Kidney (tissue), 13 donors: ENCODE measurements at regions not wholly inside any gene's neighbourhood (a gene's known extent, or its start where the extent isn't known, plus 50 kb on each side); places are given as distances from the start of the nearest gene placed in this dataset.

Experiments
- DNase-seq, 5 donors: peaks; one replicate each; pipeline ENCODE4 v3.0.0-alpha.2; 2013 to 2020
- FAIRE-seq: peaks from 2 replicates; lab custom pipeline; 2012; peaks lifted over from hg19 to GRCh38; lab: Jason Lieb, UNC
- H3K27ac ChIP-seq, 2 donors: one replicate each; pipeline ENCODE4 v1.7.0; 2013; ENCODE audit warnings: low read depth in 2 of 2, low read length in 2 of 2, inconsistent platforms in 1 of 2
- H3K27me3 ChIP-seq: one replicate; pipeline ENCODE4 v1.7.1; 2013; ENCODE audit warnings: low read length, inconsistent platforms; ENCODE audit not compliant: control insufficient read depth, insufficient read depth
- H3K36me3 ChIP-seq, 3 donors: one replicate each; pipeline versions ENCODE4 v1.7.0 to v1.7.1; 2013; ENCODE audit warnings: low read length in 3 of 3, control low read depth in 1 of 3, inconsistent platforms in 1 of 3; ENCODE audit not compliant: insufficient read depth in 3 of 3, control insufficient read depth in 2 of 3
- H3K4me1 ChIP-seq, 3 donors: one replicate each; pipeline versions ENCODE4 v1.7.0 to v1.7.1; 2013; ENCODE audit warnings: low read length in 3 of 3, inconsistent platforms in 1 of 3, low read depth in 1 of 3; ENCODE audit not compliant: control insufficient read depth in 2 of 3, insufficient read depth in 2 of 3
- H3K4me3 ChIP-seq, 3 donors: one replicate each; pipeline versions ENCODE4 v1.7.0 to v1.8.1; 2013; ENCODE audit warnings: low read length in 3 of 3, control low read depth in 1 of 3, inconsistent platforms in 1 of 3
- H3K9ac ChIP-seq, 3 donors: one replicate each; pipeline versions ENCODE4 v1.7.0 to v1.7.1; 2013; ENCODE audit warnings: low read length in 3 of 3, control low read depth in 1 of 3, inconsistent platforms in 1 of 3
- H3K9me3 ChIP-seq, 3 donors: one replicate each; pipeline versions ENCODE4 v1.7.0 to v1.7.1; 2013; ENCODE audit warnings: low read length in 3 of 3, control low read depth in 1 of 3, inconsistent platforms in 1 of 3; ENCODE audit not compliant: control insufficient read depth in 2 of 3, insufficient read depth in 1 of 3
- CTCF ChIP-seq: IDR thresholded peaks from 3 replicates; pipeline ENCODE4 v1.5.1; 2012; ENCODE audit warnings: mild to moderate bottlenecking, moderate library complexity, borderline replicate concordance; ENCODE audit not compliant: insufficient read depth; ENCODE audit errors: extremely low read depth
- intact Hi-C: fragments of 100-400 bp; cut with DNase I; formaldehyde crosslinking; loops from one replicate; pipeline ENCODE4 v1.11.1; 2022
- donor health status: control.
- donor health status: control.
- donor health status: control.
- donor health status: control.
- donor health status: control.
- donor health status: DM: yes; HTN: yes; CAD: no.
- donor health status: Normal renal cell carcinoma (clear cell type).

GRCh38 chr12:98328467-98328866, 186.9 kb upstream of the TMPO start:
- Histone ChIP-seq H3K9me3 (no peaks in the 10 kb centered on the region), H3K4me1 (no peaks in the 10 kb centered on the region), H3K36me3 (no peaks in the 10 kb centered on the region), H3K9ac (no peak overlapping the region), H3K4me3 (no peak overlapping the region), H3K27me3 (no peaks in the 10 kb centered on the region), H3K27ac (no peak overlapping the region)
- FAIRE-seq, result no peak
- TF ChIP-seq CTCF, result no peak
- no peak for DNase-seq
- intact Hi-C loops, result no loop called here

- Histone ChIP-seq H3K36me3 (no peaks in the 10 kb centered on the region), H3K4me3 (no peak overlapping the region), H3K27me3 (no peaks in the 10 kb centered on the region), H3K4me1 (no peaks in the 10 kb centered on the region), H3K9ac (no peak overlapping the region), H3K9me3 (no peaks in the 10 kb centered on the region), H3K27ac (no peak overlapping the region)
- FAIRE-seq, result no peak
- DNase-seq, result no peak
- TF ChIP-seq CTCF, result no peak
- intact Hi-C loops, result no loop called here
Measured at GRCh38 chr12:98329589-98329988, 185.8 kb upstream of the TMPO start.

GRCh38 chr12:98332642-98333041, 182.7 kb upstream of the TMPO start:
- DNase-seq (peak in 1 of 5 donors; percentile 8), FAIRE-seq (no peak)
- H3K27ac ChIP-seq, result no peak overlapping the region
- no peaks in the 10 kb centered on the region for H3K9me3 ChIP-seq
- no peak overlapping the region for H3K9ac ChIP-seq
- no peaks in the 10 kb centered on the region for H3K4me1 ChIP-seq
- H3K4me3 ChIP-seq, result no peak overlapping the region
- intact Hi-C loops, result no loop called here
- no peaks in the 10 kb centered on the region for H3K27me3 ChIP-seq
- no peak for TF ChIP-seq CTCF
- no peaks in the 10 kb centered on the region for H3K36me3 ChIP-seq

- no peaks in the 10 kb centered on the region for H3K36me3 ChIP-seq
- no peaks in the 10 kb centered on the region for H3K9me3 ChIP-seq
- TF ChIP-seq CTCF, result no peak
- no peak overlapping the region for H3K27ac ChIP-seq
- no peak for FAIRE-seq
- H3K27me3 ChIP-seq, result no peaks in the 10 kb centered on the region
- no peak overlapping the region for H3K4me3 ChIP-seq
- intact Hi-C loops, result no loop called here
- DNase-seq, result no peak
- no peaks in the 10 kb centered on the region for H3K4me1 ChIP-seq
- H3K9ac ChIP-seq, result no peak overlapping the region
Measured at GRCh38 chr12:98334768-98335167, 180.6 kb upstream of the TMPO start.
